Keratinocyte (primary cell): ENCODE measurements at regions not wholly inside any gene's neighbourhood (a gene's known extent, or its start where the extent isn't known, plus 50 kb on each side); places are given as distances from the start of the nearest gene placed in this dataset.

Experiments
- DNase-seq: peaks from one replicate; pipeline ENCODE4 v3.0.0-alpha.2; 2011; ENCODE audit warnings: low read depth, missing footprints, low spot score
- FAIRE-seq: peaks from 2 replicates; lab custom pipeline; 2011; peaks lifted over from hg19 to GRCh38; lab: Jason Lieb, UNC
- H2AFZ ChIP-seq: 2 replicates; pipeline ENCODE4 v1.6.0; 2012; ENCODE audit warnings: low read length, control low read depth, inconsistent platforms; ENCODE audit not compliant: control insufficient read depth
- H3K27ac ChIP-seq: 2 replicates; pipeline ENCODE4 v1.5.1; 2011; ENCODE audit warnings: low read length; ENCODE audit not compliant: control insufficient read depth, insufficient read depth
- H3K27me3 ChIP-seq: 3 replicates; pipeline ENCODE4 v1.6.0; 2011; ENCODE audit warnings: low read length; ENCODE audit not compliant: control insufficient read depth, insufficient read depth; ENCODE audit errors: extremely low read depth
- H3K36me3 ChIP-seq, 2 experiments: 2 replicates in 1 of 2; 3 replicates in 1 of 2; pipeline ENCODE4 v1.5.1; 2011; ENCODE audit warnings: low read length in 2 of 2, mild to moderate bottlenecking in 1 of 2; ENCODE audit not compliant: control insufficient read depth in 2 of 2, insufficient read depth in 2 of 2; ENCODE audit errors: extremely low read depth in 1 of 2
- H3K4me1 ChIP-seq: 3 replicates; pipeline ENCODE4 v1.5.1; 2011; ENCODE audit warnings: low read length; ENCODE audit not compliant: control insufficient read depth, insufficient read depth; ENCODE audit errors: extremely low read depth
- H3K4me2 ChIP-seq: 3 replicates; pipeline ENCODE4 v1.6.0; 2011; ENCODE audit warnings: low read depth, low read length; ENCODE audit not compliant: control insufficient read depth, insufficient read depth; ENCODE audit errors: extremely low read depth
- H3K4me3 ChIP-seq, 3 experiments: fragments of 200-600 bp in 1 of 3; sonication (generic) in 1 of 3; 2 replicates in 2 of 3; 3 replicates in 1 of 3; pipeline ENCODE4 v1.5.1; 2011 to 2016; ENCODE audit warnings: low read length in 3 of 3, mild to moderate bottlenecking in 3 of 3, control low read depth in 2 of 3, inconsistent platforms in 1 of 3, low read depth in 1 of 3, mixed read lengths in 1 of 3, mixed run types in 1 of 3, moderate library complexity in 1 of 3; ENCODE audit not compliant: control insufficient read depth in 2 of 3, insufficient read depth in 2 of 3; ENCODE audit errors: extremely low read depth in 1 of 3
- H3K79me2 ChIP-seq: 2 replicates; pipeline ENCODE4 v1.6.0; 2012; ENCODE audit warnings: low read length; ENCODE audit not compliant: control insufficient read depth, insufficient read depth
- H3K9ac ChIP-seq: 3 replicates; pipeline ENCODE4 v1.6.0; 2011; ENCODE audit warnings: low read length; ENCODE audit not compliant: control insufficient read depth, insufficient read depth; ENCODE audit errors: extremely low read depth
- H3K9me1 ChIP-seq: 3 replicates; pipeline ENCODE4 v1.6.0; 2011; ENCODE audit warnings: low read length; ENCODE audit not compliant: control insufficient read depth, insufficient read depth; ENCODE audit errors: extremely low read depth
- H3K9me3 ChIP-seq: 2 replicates; pipeline ENCODE4 v1.5.1; 2012; ENCODE audit warnings: low read depth, low read length; ENCODE audit not compliant: control insufficient read depth
- H4K20me1 ChIP-seq: 3 replicates; pipeline ENCODE4 v1.6.0; 2011; ENCODE audit warnings: low read length; ENCODE audit not compliant: control insufficient read depth, insufficient read depth; ENCODE audit errors: extremely low read depth
- EZH2 ChIP-seq: IDR thresholded peaks from one replicate; pipeline ENCODE4 v1.6.1; 2012; ENCODE audit warnings: inconsistent platforms, mild to moderate bottlenecking, low read length, moderate library complexity
- dilution Hi-C: fragments of 300-500 bp; cut with MboI; formaldehyde crosslinking; loops from one replicate; pipeline ENCODE4 v1.7.0; 2020; ENCODE audit warnings: low sequenced_read_pairs; ENCODE audit not compliant: extremely low pct_ligation_motif_present
- TF ChIP-seq, protein P1 (sequence below), 3 experiments: IDR thresholded peaks in 1 of 3; conservative IDR thresholded peaks in 1 of 3; optimal IDR thresholded peaks in 1 of 3; 2 replicates in 2 of 3; 3 replicates in 1 of 3; pipeline versions ENCODE3 to v1.5.1; 2011; ENCODE audit warnings: low read length in 3 of 3, mild to moderate bottlenecking in 3 of 3, moderate library complexity in 2 of 3, control low read depth in 1 of 3, inconsistent platforms in 1 of 3; ENCODE audit not compliant: insufficient read depth in 2 of 3; ENCODE audit errors: extremely low read depth in 1 of 3

- Histone ChIP-seq H2AFZ (peak overlapping the region; percentile 78), H3K4me1 (peaks cover 3% of the 10 kb centered on the region), H3K9ac (no peak overlapping the region), H4K20me1 (no peaks in the 10 kb centered on the region), H3K79me2 (no peaks in the 10 kb centered on the region), H3K4me2 (no peak overlapping the region), H3K27me3 (no peaks in the 10 kb centered on the region), H3K9me1 (no peaks in the 10 kb centered on the region), H3K9me3 (no peaks in the 10 kb centered on the region), H3K27ac (no peak overlapping the region), H3K36me3 (no peaks in the 10 kb centered on the region), H3K4me3 (no peak overlapping the region)
- no peak for TF ChIP-seq EZH2
- TF ChIP-seq, protein P1, sequence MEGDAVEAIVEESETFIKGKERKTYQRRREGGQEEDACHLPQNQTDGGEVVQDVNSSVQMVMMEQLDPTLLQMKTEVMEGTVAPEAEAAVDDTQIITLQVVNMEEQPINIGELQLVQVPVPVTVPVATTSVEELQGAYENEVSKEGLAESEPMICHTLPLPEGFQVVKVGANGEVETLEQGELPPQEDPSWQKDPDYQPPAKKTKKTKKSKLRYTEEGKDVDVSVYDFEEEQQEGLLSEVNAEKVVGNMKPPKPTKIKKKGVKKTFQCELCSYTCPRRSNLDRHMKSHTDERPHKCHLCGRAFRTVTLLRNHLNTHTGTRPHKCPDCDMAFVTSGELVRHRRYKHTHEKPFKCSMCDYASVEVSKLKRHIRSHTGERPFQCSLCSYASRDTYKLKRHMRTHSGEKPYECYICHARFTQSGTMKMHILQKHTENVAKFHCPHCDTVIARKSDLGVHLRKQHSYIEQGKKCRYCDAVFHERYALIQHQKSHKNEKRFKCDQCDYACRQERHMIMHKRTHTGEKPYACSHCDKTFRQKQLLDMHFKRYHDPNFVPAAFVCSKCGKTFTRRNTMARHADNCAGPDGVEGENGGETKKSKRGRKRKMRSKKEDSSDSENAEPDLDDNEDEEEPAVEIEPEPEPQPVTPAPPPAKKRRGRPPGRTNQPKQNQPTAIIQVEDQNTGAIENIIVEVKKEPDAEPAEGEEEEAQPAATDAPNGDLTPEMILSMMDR (optimal IDR thresholded peaks at IDR 0.05 in 1 of 3, IDR thresholded peaks at IDR 0.05 in 1 of 3, conservative IDR thresholded peaks at IDR 0.05 in 1 of 3; ENCODE audit: extremely low read depth in 1 of 3, insufficient read depth in 2 of 3, low read length in 3 of 3) = no peak
- dilution Hi-C loops = no loop called here
- FAIRE-seq (no peak), DNase-seq (no peak)
These were observed 51.3 kb upstream of the SLC30A5 start for GRCh38 chr5:69042500-69042899.

- peak overlapping the region; percentile 58 for H3K27ac ChIP-seq
- H3K9me1 ChIP-seq = no peaks in the 10 kb centered on the region
- H2AFZ ChIP-seq = peak overlapping the region; percentile 99
- TF ChIP-seq, protein P1 (optimal IDR thresholded peaks at IDR 0.05 in 1 of 3, IDR thresholded peaks at IDR 0.05 in 1 of 3, conservative IDR thresholded peaks at IDR 0.05 in 1 of 3; ENCODE audit: extremely low read depth in 1 of 3, insufficient read depth in 2 of 3, low read length in 3 of 3) = peak; percentile 63 to 84 (median 69)
- no peak for TF ChIP-seq EZH2
- peak; percentile 91 for FAIRE-seq
- peaks cover 3% of the 10 kb centered on the region for H3K4me1 ChIP-seq
- no peaks in the 10 kb centered on the region for H3K36me3 ChIP-seq
- no peaks in the 10 kb centered on the region for H3K9me3 ChIP-seq
- H4K20me1 ChIP-seq = no peaks in the 10 kb centered on the region
- peak overlapping the region; percentile 40 to 80 (median 66) for H3K4me3 ChIP-seq
- peak overlapping the region; percentile 87 for H3K4me2 ChIP-seq
- H3K9ac ChIP-seq = peak overlapping the region; percentile 59
- no peaks in the 10 kb centered on the region for H3K79me2 ChIP-seq
- peak; percentile 75 for DNase-seq
- no peaks in the 10 kb centered on the region for H3K27me3 ChIP-seq
- dilution Hi-C loops = no loop called here
These were observed 50.7 kb upstream of the SLC30A5 start for GRCh38 chr5:69042915-69043654.
